ENCODE measurements at regions not wholly inside any gene's neighbourhood (a gene's known extent, or its start where the extent isn't known, plus 50 kb on each side); places are given as distances from the start of the nearest gene placed in this dataset.
"Not testable (repeated sequence)": the region's sequence is repeated elsewhere in the genome, so short reads cannot be mapped to it uniquely, and the experiment has no call there.

DNA sequence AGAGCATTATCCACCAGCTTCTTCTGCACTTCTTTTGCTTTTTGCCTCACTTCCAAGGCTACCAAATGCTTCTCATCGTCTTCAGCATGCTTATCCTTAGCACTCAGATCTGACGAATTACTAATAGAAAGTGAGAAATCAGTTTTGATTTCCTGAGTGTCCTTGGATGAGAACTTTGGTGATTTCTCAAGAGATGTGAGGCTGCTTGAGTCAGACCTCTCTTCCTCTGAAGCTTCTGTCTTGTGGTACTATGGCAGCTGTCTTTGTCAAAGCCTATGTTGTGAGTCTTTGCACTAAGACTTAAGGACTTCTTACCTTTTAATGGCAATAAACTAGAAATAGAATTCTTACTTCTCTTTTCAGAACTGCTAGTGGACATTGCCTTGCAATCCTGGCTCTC lies 169.9 kb downstream of the CPE start:
- Mint-ChIP-seq H3K27ac (no peak overlapping the region), H3K4me1 (peaks cover 0 to 13% (median 1%) of the 10 kb centered on the region in 3 donors), H3K27me3 (peaks cover 0 to 6% (median 0%) of the 10 kb centered on the region in 3 donors), H3K36me3 (no peaks in the 10 kb centered on the region), H3K9me3 (no peaks in the 10 kb centered on the region), H3K4me3 (no peak overlapping the region)
- DNase-seq (no peak), ATAC-seq (ENCODE audit: low read depth in 2 of 2) (no peak)

DNA sequence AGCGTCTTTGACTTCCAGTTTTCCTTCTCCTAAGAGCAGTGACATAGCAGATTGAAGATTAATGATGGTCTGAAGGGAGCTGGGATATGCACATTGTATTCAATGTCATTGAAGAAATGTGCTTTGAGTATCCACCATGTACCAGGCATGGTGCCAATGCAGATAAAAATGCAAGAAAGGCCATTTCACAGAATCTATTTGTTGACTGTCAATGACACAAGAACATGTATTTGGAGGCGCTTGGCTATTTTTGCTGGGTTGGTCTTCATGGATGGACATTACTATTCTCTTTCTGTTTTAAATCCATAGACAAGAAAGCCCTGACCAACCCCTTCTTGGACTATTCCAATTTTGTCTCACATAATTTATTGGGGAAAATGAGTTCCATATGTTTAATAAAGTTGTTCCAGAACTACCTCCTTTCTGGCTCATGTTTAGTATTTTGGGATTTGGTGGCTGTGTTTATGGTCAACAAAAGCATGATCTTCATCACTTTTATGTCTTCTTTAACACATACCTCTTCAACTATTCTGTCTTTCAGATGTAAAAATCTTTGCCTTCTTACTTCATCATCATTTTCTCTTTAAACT lies 174.5 kb downstream of the CPE start:
- H3K4me3 Mint-ChIP-seq: no peak overlapping the region
- H3K27ac Mint-ChIP-seq: no peak overlapping the region

DNA sequence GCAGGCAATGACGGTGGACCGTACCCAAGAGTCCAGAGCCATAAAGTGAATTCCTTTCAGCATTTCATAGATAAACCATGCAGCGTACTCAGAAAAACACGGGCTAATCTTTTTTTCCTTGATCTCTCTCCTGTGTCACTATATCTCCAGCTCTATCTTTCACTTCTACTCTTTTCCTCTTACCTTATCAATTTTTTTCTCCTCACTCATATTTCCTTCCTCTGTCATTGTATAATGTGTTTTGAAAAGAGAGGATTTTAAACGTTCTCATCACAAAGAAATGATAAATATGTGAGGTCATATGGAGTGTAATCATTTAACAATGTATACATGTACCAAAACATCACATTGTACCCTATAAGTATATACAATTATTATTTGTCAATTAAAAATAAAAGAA lies 176.5 kb downstream of the CPE start:
- DNase-seq (no peak), ATAC-seq (ENCODE audit: low read depth in 2 of 2) (no peak)
- Mint-ChIP-seq H3K4me1 (no peaks in the 10 kb centered on the region), H3K9me3 (peaks cover 0 to 3% (median 0%) of the 10 kb centered on the region in 7 donors), H3K27ac (peak overlapping the region in 1 of 6 donors; percentile 2), H3K36me3 (no peaks in the 10 kb centered on the region), H3K27me3 (peaks cover 0 to 3% (median 0%) of the 10 kb centered on the region in 3 donors), H3K4me3 (no peak overlapping the region)

More for the DNA sequence above, 174.5 kb downstream of the CPE start:
- H3K27me3 Mint-ChIP-seq: peaks cover 0 to 5% (median 3%) of the 10 kb centered on the region in 3 donors
- DNase-seq (no peak), ATAC-seq (ENCODE audit: low read depth in 2 of 2) (no peak)
- H3K9me3 Mint-ChIP-seq: peaks cover 0 to 3% (median 0%) of the 10 kb centered on the region in 7 donors
- no peaks in the 10 kb centered on the region for H3K36me3 Mint-ChIP-seq
- peaks cover 0 to 3% (median 0%) of the 10 kb centered on the region in 3 donors for H3K4me1 Mint-ChIP-seq

DNA sequence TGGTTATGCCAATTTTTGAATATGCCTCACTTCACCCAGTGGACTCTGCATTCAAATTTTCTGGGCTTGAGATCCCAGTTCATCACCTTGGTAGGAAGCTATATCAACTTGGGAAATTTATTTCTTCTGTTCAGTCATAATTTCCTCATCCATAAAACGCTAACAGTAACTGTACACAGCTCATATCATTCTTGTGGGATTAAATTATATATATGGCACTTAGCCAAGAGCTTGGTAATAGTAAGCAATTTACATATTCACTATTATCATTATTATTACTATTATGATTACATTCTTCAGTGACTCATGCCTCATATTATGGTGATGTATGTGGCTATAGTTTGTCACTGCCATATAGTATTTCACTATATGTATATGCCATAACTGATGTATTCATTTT lies 177.6 kb downstream of the CPE start:
- ATAC-seq (ENCODE audit: low read depth in 2 of 2) (no peak), DNase-seq (no peak)
- Mint-ChIP-seq H3K27ac (no peak overlapping the region), H3K27me3 (peaks cover 0 to 3% (median 0%) of the 10 kb centered on the region in 3 donors), H3K36me3 (no peaks in the 10 kb centered on the region), H3K4me1 (no peaks in the 10 kb centered on the region), H3K9me3 (peaks cover 0 to 6% (median 0%) of the 10 kb centered on the region in 7 donors), H3K4me3 (no peak overlapping the region)

DNA sequence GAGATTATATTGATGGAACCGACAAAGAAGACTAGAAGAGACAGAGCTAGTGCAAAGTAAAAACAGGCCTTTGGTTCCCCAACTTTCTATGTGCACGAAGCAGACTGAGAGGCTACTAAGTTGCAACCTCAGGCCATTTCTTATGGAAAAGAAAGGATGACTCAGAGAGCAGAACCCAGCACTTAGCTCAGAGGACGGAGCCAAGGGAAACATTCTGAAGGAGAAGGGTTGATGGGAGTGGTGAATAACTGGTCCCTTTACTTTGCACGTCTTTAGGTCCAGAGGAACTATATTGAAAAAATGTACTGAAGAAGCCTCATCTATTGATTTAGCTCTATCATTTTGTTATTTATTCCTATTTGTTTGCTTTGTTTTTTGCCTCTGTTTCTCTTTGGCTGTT lies 182.1 kb downstream of the CPE start:
- no peak overlapping the region for H3K27ac Mint-ChIP-seq
- no peak overlapping the region for H3K4me3 Mint-ChIP-seq
- peaks cover 0 to 12% (median 3%) of the 10 kb centered on the region in 7 donors for H3K9me3 Mint-ChIP-seq
- DNase-seq: no peak
- no peaks in the 10 kb centered on the region for H3K4me1 Mint-ChIP-seq
- no peaks in the 10 kb centered on the region for H3K36me3 Mint-ChIP-seq
- no peak for ATAC-seq (ENCODE audit: low read depth in 2 of 2)
- H3K27me3 Mint-ChIP-seq: peaks cover 0 to 7% (median 5%) of the 10 kb centered on the region in 3 donors

DNA sequence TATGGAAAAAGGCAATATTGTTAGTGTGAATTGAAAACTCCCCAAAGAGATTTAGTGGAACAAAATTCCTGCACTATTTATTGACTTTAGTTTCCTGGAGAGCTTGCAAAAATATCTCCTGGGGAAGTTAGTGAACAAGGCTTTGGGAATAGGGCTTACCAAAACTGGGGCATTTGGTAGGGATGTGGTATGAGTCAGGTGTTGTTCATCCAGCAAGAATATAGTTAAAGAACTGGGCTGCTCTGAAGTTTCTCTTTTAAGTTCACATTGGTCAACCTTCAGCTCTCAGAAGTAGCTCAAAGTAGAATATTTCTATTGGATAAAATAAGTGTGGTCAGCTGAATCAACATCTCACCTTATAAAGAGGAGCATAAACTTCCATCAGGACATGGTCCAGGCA lies 185.0 kb downstream of the CPE start:
- H3K4me3 Mint-ChIP-seq: no peak overlapping the region
- peaks cover 2 to 19% (median 6%) of the 10 kb centered on the region in 7 donors for H3K9me3 Mint-ChIP-seq
- ATAC-seq (ENCODE audit: low read depth in 2 of 2) (no peak), DNase-seq (no peak)
- no peak overlapping the region for H3K27ac Mint-ChIP-seq
- no peaks in the 10 kb centered on the region for H3K4me1 Mint-ChIP-seq
- no peaks in the 10 kb centered on the region for H3K36me3 Mint-ChIP-seq
- peaks cover 0 to 9% (median 5%) of the 10 kb centered on the region in 3 donors for H3K27me3 Mint-ChIP-seq

DNA sequence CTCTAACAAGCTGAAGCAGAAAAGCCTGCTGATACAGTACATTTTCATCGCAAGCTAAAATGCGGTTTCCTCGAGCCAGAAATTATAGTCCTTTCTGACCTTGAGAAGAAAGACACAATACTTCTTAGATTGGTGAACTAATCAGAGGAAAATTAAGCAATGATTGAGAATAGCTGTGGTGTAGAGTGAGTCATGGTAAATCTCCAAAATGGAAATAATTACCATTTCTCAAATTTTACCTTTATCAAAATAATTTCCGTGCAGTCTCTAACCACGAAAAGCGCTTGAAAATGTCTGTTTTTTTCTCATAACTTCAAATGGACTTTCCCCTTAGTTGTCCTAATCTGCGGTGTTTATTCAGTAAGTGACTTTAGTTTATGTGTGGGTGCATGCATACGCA lies 190.2 kb downstream of the CPE start:
- no peaks in the 10 kb centered on the region for H3K36me3 Mint-ChIP-seq
- ATAC-seq (ENCODE audit: low read depth in 2 of 2): no peak
- H3K4me3 Mint-ChIP-seq: peak overlapping the region in 1 of 8 donors; percentile 1
- H3K27me3 Mint-ChIP-seq: peaks cover 0 to 6% (median 0%) of the 10 kb centered on the region in 3 donors
- no peaks in the 10 kb centered on the region for H3K4me1 Mint-ChIP-seq
- no peak overlapping the region for H3K27ac Mint-ChIP-seq
- no peak for DNase-seq
- H3K9me3 Mint-ChIP-seq: peaks cover 3 to 12% (median 6%) of the 10 kb centered on the region in 7 donors

DNA sequence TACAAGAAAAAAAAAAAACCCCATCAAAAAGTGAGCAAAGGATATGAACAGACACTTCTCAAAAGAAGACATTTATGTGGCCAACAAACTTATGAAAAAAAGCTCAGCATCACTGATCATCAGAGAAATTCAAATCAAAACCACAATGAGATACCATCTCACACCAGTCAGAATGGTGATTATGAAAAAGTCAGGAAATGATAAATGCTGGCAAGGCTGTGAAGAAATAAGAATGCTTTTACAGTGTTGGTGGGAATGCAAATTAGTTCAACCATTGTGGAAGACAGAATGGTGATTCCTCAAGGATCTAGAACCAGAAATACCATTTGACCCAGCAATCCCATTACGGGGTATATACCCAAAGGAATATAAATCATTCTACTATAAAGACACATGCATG lies 192.7 kb downstream of the CPE start:
- not testable (repeated sequence) for DNase-seq; H3K27ac Mint-ChIP-seq; ATAC-seq (ENCODE audit: low read depth in 2 of 2); H3K27me3 Mint-ChIP-seq; H3K36me3 Mint-ChIP-seq; H3K4me1 Mint-ChIP-seq; H3K4me3 Mint-ChIP-seq
- peaks cover 3 to 12% (median 5%) of the 10 kb centered on the region in 7 donors for H3K9me3 Mint-ChIP-seq

DNA sequence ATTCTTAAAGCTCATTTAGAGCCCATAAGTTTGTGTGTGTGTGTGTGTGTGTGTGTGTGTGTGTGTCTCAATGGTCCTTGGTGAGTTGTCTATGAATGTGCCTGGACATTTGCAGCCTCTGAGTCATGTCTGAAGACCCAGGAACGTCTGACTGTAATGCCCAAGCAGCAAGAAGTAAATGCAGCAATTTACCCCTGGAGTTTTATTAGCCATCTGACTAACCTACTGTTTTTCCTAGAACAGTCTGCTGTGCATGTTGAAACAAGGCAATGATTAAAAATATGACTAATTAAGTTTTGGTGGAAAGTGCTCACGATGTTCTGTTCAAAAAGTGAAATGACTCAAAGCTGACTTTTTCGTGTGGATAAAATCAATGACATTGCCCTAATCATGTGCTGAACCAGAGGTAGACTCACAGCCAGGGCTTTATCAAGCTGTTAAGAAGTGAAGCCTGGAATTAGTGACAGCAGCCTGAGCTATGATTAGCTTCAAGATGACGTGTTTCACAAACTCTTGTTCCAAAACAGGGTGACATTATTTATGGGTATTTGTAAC lies 201.6 kb downstream of the CPE start:
- no peak for ATAC-seq (ENCODE audit: low read depth in 2 of 2)
- H3K9me3 Mint-ChIP-seq: peaks cover 0 to 5% (median under 1%) of the 10 kb centered on the region in 7 donors
- no peaks in the 10 kb centered on the region for H3K4me1 Mint-ChIP-seq

DNA sequence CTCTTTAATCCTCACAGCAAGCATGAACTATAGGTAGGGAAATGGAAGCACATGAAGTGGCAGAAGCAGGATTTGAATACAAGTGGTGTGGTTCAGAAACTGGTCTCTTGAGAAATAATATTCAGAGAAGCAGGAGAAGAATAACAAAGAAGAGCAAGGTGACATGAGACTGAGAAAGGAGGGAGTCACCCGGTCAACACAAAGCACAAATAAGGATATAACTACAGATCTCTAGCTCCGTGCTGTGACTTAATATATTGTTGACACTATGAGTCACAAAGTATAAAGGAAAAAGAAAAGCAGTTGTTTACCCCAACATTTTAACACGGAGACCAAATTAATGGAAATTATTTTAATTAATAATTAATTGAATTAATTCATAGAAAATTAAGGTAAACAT lies 204.5 kb downstream of the CPE start:
- H3K9me3 Mint-ChIP-seq: peaks cover under 1 to 9% (median 3%) of the 10 kb centered on the region in 7 donors
- H3K27me3 Mint-ChIP-seq: peaks cover 0 to 7% (median 5%) of the 10 kb centered on the region in 3 donors
- no peaks in the 10 kb centered on the region for H3K36me3 Mint-ChIP-seq
- H3K27ac Mint-ChIP-seq: no peak overlapping the region
- H3K4me1 Mint-ChIP-seq: no peaks in the 10 kb centered on the region
- ATAC-seq (ENCODE audit: low read depth in 2 of 2) (no peak), DNase-seq (no peak)
- no peak overlapping the region for H3K4me3 Mint-ChIP-seq

More for the DNA sequence above, 201.6 kb downstream of the CPE start:
- peaks cover 0 to 7% (median 0%) of the 10 kb centered on the region in 3 donors for H3K27me3 Mint-ChIP-seq
- H3K27ac Mint-ChIP-seq: no peak overlapping the region
- H3K4me3 Mint-ChIP-seq: no peak overlapping the region
- no peak for DNase-seq
- H3K36me3 Mint-ChIP-seq: no peaks in the 10 kb centered on the region

DNA sequence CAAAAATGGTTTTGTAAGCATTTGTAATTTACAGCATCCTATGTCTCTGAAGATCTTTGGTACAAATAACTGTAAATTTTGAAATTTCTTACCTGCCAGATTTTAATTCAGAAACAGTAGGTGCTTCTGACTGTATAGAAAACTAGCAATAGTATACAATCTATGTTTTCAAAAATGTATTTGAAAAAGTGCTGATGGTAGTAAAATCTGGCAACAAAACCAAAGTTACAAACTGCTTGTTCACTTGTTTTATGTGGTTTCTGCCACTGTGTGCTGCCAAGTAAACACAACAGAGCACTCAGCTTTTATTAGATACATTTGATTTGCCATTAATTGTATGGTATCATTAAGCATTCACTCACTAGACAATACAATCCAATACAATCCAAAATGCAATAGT lies 206.1 kb downstream of the CPE start:
- peaks cover 2 to 9% (median 4%) of the 10 kb centered on the region in 7 donors for H3K9me3 Mint-ChIP-seq

DNA sequence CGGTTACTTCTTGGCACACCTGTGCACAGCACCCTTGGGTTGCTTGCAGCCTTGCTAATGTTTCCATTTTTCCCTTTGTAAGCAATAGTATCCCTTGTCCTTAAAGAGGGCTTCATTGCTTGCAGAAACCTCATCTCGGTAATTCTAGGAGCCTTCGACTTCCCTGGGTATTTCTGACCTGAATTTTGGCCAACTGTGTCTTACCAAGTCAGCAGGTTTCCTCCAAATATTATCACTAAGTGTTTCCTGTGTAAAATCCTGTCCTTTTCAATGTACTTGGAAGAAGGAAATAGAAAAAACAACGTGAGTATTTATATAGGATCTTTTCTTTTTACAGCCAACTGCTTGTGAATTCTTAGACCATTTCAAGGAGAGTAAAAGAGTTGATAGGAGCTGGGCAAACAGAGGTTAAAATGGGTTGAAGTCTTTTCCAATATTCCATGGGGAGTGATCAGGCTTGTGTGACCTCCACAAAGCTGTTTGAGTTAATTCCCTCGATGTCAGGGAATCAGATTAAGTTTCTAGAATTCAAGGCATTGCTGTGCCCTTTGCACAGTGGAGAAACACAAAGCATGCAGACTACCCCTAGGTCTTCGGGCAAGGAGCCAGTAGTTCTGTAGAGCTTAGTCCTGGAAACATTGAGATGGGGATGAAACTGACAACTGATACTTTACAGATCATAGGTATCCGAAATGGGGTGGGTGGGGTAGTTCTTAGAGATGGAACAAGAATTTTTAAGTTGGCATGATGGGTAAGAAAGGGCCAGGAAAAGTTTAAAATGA lies 209.9 kb downstream of the CPE start:
- Mint-ChIP-seq H3K36me3 (no peaks in the 10 kb centered on the region), H3K9me3 (peaks cover 4 to 15% (median 4%) of the 10 kb centered on the region in 7 donors), H3K4me1 (no peaks in the 10 kb centered on the region), H3K27me3 (peaks cover 0 to 5% (median 4%) of the 10 kb centered on the region in 3 donors), H3K4me3 (no peak overlapping the region), H3K27ac (no peak overlapping the region)
- DNase-seq: no peak
- no peak for ATAC-seq (ENCODE audit: low read depth in 2 of 2)

More for the DNA sequence above, 206.1 kb downstream of the CPE start:
- DNase-seq (no peak), ATAC-seq (ENCODE audit: low read depth in 2 of 2) (no peak)
- Mint-ChIP-seq H3K4me1 (no peaks in the 10 kb centered on the region), H3K27me3 (peaks cover under 1 to 7% (median 5%) of the 10 kb centered on the region in 3 donors), H3K36me3 (no peaks in the 10 kb centered on the region), H3K4me3 (no peak overlapping the region), H3K27ac (no peak overlapping the region)

DNA sequence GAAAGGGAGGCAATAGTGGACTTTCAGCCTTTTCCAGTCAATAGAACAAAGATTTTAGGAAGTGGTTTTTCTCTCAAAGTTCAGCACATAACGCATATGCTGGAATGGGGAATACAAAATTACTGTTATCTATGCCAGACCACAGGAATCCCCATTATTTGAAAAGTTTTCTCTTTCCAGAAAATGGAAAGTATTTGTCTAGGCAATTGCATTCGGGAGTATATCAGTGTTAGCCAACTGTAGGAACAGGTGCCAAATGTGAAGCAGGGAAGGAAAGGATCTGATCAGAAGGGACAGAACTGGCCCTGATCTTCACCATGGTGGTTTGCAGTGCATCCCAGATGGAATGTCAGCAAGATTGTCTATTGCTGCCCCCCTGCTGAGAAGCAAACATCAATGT lies 213.6 kb downstream of the CPE start:
- Mint-ChIP-seq H3K36me3 (no peaks in the 10 kb centered on the region), H3K4me1 (no peaks in the 10 kb centered on the region), H3K9me3 (peaks cover 4 to 6% (median 4%) of the 10 kb centered on the region in 7 donors), H3K4me3 (no peak overlapping the region), H3K27ac (no peak overlapping the region), H3K27me3 (peaks cover 0 to 5% (median 4%) of the 10 kb centered on the region in 3 donors)
- DNase-seq: no peak
- no peak for ATAC-seq (ENCODE audit: low read depth in 2 of 2)

Data from naive B cell (primary cell).